HG03025 (cell line): ENCODE measurements at regions not wholly inside any gene's neighbourhood (a gene's known extent, or its start where the extent isn't known, plus 50 kb on each side); places are given as distances from the start of the nearest gene placed in this dataset.

Experiments used
- ATAC-seq: cut with Tn5 transposase; IDR thresholded peaks from one replicate; pipeline ENCODE4 v1.9.1; 2021; ENCODE audit warnings: mild to moderate bottlenecking, moderate library complexity; ENCODE audit not compliant: unreplicated experiment, low FRiP score

- ATAC-seq, result no peak
Observed at GRCh38 chr14:98714626-98715425, 557.2 kb downstream of the BCL11B start.

GRCh38 chr14:98716133-98716532, 555.9 kb downstream of the BCL11B start:
- ATAC-seq, result no peak

DNA sequence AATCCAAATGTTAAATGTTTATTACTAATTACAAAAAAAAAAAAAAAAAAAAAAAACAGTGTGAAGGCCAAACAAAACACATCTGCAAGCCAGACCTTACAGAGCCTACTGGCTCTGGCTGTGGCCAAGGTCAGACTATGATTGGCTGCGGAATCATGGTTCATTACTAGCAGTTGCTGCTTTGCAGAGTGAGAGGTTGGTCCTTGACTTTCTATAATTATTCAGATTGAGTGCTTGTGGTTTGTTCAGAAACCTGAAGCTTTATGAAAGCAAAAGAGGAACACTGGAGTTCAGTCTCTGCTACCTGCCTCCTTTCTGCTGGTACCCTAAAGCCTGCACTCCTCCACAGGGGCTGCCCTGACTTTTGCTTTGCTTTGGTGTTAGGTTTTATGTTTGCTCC, 550.9 kb downstream of the BCL11B start:
- ATAC-seq, result no peak

- ATAC-seq, result no peak
Observed at GRCh38 chr14:98724734-98725133, 547.3 kb downstream of the BCL11B start.

DNA sequence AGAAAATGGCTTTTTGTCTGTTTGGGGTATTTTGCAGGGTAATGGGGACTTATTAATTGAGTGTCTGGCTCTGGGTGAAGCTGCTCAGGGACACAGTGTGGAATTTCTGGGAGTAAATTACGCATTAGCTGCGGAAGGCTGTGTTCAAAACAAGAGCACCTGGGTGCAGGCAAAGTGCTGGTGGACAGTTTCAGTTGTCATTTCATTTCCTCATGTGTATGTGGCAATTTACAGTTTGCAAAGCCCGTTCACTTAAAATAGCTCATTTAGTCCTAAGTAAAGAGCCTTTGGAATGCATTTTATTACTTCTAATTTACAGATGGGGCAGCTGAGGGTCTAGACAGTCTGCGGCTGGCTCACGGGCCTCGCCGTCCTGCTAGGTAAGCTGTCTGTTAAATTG, 546.8 kb downstream of the BCL11B start:
- no peak for ATAC-seq

GRCh38 chr14:98725676-98726075, 546.3 kb downstream of the BCL11B start:
- no peak for ATAC-seq

DNA sequence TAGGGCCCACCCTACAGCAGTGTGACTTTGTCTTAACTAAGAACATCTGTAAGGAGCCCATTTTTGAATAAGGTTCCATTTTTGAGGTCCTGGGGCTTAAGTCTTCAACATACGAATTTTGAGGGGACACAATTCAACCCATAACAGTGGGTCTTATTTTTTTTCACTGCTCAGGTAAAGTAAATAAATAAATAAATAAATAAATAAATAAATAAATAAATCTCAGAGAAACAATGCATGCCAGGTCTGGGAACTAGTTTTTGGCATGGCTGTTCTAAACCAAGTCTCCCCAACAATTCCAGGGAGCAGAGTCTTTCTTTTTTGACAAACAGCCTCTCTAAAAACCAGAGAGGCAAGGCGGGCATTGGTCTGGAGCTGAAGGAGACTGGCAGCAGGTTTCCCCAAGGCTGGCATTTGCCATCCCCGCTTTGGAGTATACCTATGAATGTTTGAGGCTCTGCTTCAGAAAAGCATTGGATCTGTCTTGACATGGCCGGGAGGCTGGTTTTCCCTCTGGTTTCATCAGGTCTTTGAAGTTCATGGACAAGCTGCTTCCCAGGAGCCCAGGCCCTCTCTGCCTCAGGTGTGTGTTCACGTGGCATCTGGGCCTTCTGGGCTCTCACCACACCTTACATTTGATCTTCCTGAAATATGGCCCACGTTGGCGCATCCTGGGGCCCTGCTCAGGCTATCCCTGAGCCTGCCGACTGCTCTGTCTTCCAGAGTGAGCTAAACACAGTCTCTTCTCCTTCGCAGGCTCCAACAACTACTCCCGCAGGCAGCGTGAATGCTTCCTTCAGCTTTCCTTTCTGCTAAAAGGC, 545.2 kb downstream of the BCL11B start:
- no peak for ATAC-seq

- no peak for ATAC-seq
Observed at GRCh38 chr14:98728024-98728423, 544.0 kb downstream of the BCL11B start.

DNA sequence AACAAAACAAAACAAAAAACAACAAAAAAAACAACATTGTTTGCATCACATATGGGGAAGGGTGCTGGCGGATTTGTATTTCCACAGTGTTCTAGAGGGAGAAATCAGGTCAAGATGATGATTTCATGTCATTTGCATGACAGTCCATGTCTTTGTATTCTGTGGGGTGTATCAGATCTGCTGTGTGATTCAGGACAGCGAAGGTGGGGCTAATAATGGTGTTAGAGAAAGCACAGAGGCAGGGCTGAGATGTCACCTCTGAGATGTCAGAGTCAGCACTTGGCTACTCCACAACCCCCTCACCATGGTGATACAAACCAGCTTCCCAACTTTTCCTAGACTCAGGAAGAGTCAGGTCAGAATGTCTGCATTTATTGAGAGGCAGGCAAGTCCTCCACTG, 543.2 kb downstream of the BCL11B start:
- no peak for ATAC-seq

DNA sequence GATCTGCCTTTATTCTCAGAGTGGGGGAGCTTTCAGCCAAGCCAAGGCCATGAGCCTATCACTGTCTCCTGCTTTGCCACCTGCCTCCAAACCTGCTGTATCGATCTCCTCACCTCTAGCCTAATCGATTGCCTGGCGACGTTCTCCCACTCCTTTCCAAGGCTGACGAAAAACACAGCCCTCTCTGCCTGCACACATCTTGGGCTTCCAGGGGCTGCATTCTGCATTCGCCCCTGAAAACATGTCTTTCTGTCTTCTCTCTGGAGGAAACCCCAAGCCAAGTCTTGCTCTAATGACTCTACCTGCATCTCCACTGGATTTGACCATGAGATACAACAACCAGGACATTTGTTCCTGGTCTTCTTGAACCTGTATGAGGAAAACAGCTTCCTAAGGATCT, 540.7 kb downstream of the BCL11B start:
- no peak for ATAC-seq

- ATAC-seq, result no peak
Observed at GRCh38 chr14:98731701-98732100, 540.3 kb downstream of the BCL11B start.

- no peak for ATAC-seq
Observed at GRCh38 chr14:98733536-98733935, 538.5 kb downstream of the BCL11B start.

GRCh38 chr14:98736701-98737338, 535.2 kb downstream of the BCL11B start:
- ATAC-seq, result no peak

GRCh38 chr14:98741523-98741922, 530.5 kb downstream of the BCL11B start:
- ATAC-seq, result no peak

GRCh38 chr14:98742001-98742400, 530.0 kb downstream of the BCL11B start:
- no peak for ATAC-seq

- no peak for ATAC-seq
Observed at GRCh38 chr14:98743536-98743935, 528.5 kb downstream of the BCL11B start.

GRCh38 chr14:98748966-98749365, 523.0 kb downstream of the BCL11B start:
- ATAC-seq, result no peak

DNA sequence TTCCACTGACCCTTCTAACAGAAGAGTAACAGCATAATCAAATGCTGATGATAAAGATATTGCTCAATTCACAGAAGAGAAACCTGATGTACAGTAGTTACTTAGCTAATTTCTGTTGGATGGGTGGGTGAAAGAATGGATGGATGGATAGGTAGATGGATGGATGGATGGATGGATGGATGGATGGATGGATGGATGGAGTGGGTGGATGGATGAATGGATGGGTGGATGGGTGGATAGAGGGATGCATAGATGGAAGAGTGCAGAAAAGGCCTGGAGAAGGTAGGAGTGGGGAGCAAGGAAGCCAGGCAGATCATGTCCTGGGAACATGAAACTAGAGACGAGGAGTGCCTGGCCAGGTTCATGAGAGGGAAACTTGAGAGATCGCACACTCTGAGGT, 520.9 kb downstream of the BCL11B start:
- ATAC-seq, result no peak

DNA sequence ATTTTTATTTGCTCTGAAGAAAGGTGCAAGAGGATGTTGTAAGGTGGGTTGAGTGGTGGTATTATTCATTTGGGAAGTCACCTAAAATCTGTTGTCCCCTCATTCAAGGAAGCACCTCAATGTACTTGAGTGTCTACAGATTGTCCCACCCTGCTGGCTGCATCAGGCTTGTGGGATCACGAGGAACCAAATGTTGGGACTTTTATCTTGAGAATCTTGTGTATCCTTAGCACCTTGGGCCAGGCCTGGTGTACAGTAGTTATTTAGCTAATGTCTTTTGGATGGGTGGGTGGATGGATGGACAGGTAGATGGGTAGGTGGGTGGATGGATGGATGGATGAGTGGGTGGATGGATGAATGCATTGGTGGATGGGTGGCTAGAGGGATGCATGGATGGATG, 519.3 kb downstream of the BCL11B start:
- ATAC-seq, result no peak

- ATAC-seq, result no peak
Observed at GRCh38 chr14:98754343-98755020, 517.5 kb downstream of the BCL11B start.

- ATAC-seq, result no peak
Observed at GRCh38 chr14:98756749-98757148, 515.2 kb downstream of the BCL11B start.
